ENCODE measurements at regions not wholly inside any gene's neighbourhood (a gene's known extent, or its start where the extent isn't known, plus 50 kb on each side); places are given as distances from the start of the nearest gene placed in this dataset.

DNA sequence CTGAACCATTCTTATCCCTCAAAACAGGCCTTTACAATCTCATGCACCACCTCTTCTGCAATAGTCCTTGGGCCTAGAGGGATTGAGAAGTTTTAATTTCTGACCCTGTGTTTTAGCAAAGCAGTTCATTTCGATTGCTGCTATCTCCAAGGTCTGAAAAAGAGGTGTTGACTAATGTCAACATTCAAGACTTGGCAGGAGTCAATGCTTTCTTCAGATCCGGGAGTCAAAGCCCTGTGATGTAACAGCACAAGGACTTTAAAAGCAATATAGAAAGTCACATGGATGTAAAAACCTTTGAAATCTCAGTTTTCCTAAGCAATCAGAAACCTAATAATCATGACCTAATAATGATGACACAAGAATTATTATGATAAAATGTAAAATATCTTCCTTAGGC lies 133.8 kb downstream of the ADAM29 start:
- no peaks in the 10 kb centered on the region for H3K23me2 ChIP-seq (ENCODE audit: low read depth, low read length)
- no peak overlapping the region for H3K4me3 ChIP-seq (ENCODE audit: extremely low read depth in 1 of 4, insufficient read depth in 2 of 4, low read depth in 3 of 4, low read length in 4 of 4)
- no peaks in the 10 kb centered on the region for H3K36me3 ChIP-seq (ENCODE audit: control insufficient read depth in 2 of 4, insufficient read depth in 4 of 4, low read length in 3 of 4)
- no peak overlapping the region for H2BK5ac ChIP-seq (ENCODE audit: low read depth, low read length)
- H4K91ac ChIP-seq (replicated peaks; ENCODE audit: insufficient read length, low read length), result no peak overlapping the region
- no peak overlapping the region for H3K4ac ChIP-seq (replicated peaks; ENCODE audit: insufficient read length, low read depth, low read length)
- no peaks in the 10 kb centered on the region for H3K4me1 ChIP-seq (replicated peaks in 1 of 4; ENCODE audit: control insufficient read depth in 3 of 4, insufficient read depth in 4 of 4, low read length in 3 of 4)
- H4K8ac ChIP-seq (ENCODE audit: extremely low read depth, insufficient read depth, low read length), result no peak overlapping the region
- DNase-seq (ENCODE audit: low read depth in 1 of 2, low spot score in 2 of 2) (no peak), FAIRE-seq (no peak)
- no peak overlapping the region for H3K18ac ChIP-seq (ENCODE audit: extremely low read depth, low read length)
- ChIA-PET CTCF (ENCODE audit: partially characterized antibody) (no interaction called here), POLR2A (ENCODE audit: partially characterized antibody) (no interaction called here)
- H3K4me2 ChIP-seq (ENCODE audit: insufficient read depth in 1 of 2, low read depth in 2 of 2, low read length in 2 of 2), result no peak overlapping the region
- H4K20me1 ChIP-seq (replicated peaks in 1 of 2; ENCODE audit: control insufficient read depth in 1 of 2, insufficient read depth in 2 of 2, low read length in 2 of 2), result no peaks in the 10 kb centered on the region
- no peak overlapping the region for H2AK5ac ChIP-seq (ENCODE audit: low read depth, low read length)
- H4K5ac ChIP-seq (ENCODE audit: insufficient read length, low read depth, low read length), result no peak overlapping the region
- H3K79me1 ChIP-seq (ENCODE audit: low read depth, low read length), result no peaks in the 10 kb centered on the region
- H3K56ac ChIP-seq (replicated peaks; ENCODE audit: insufficient read length, low read depth, low read length), result no peak overlapping the region
- TF ChIP-seq POLR2A (IDR thresholded peaks at IDR 0.05; ENCODE audit: control extremely low read depth in 1 of 2, low read depth in 2 of 2, low read length in 2 of 2), result no peak
- TF ChIP-seq SIX5 (IDR thresholded peaks at IDR 0.05; ENCODE audit: low read depth, low read length), result no peak
- no peak for TF ChIP-seq CBX8 (IDR thresholded peaks at IDR 0.05; ENCODE audit: borderline replicate concordance, low read depth, low read length)
- no peak for TF ChIP-seq TAF7 (optimal IDR thresholded peaks at IDR 0.05; ENCODE audit: borderline replicate concordance, low read depth, low read length)
- no peak for TF ChIP-seq KDM1A (IDR thresholded peaks at IDR 0.05; ENCODE audit: borderline replicate concordance, low read length)
- TF ChIP-seq, protein P1, sequence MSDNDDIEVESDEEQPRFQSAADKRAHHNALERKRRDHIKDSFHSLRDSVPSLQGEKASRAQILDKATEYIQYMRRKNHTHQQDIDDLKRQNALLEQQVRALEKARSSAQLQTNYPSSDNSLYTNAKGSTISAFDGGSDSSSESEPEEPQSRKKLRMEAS (IDR thresholded peaks at IDR 0.05), result no peak
- no peak overlapping the region for H3K9ac ChIP-seq (replicated peaks in 1 of 4; ENCODE audit: extremely low read depth in 1 of 4, low read depth in 3 of 4, low read length in 3 of 4)
- no peak overlapping the region for H2AFZ ChIP-seq (ENCODE audit: low read length)
- WGBS, 2 experiments (ENCODE audit: extremely low coverage in 1 of 2, insufficient coverage in 1 of 2, insufficient read length in 1 of 2, insufficient replicate concordance in 2 of 2, low coverage in 1 of 2, low lambda C conversion rate in 2 of 2, missing lambda C conversion rate in 1 of 2), result 86% methylated on average over 2 of the region's 2 CpGs; no CpG with 5 or more reads in 1 of the 2 experiments
- H3K27ac ChIP-seq (ENCODE audit: low read depth, low read length), result no peak overlapping the region
- no peak overlapping the region for H3K23ac ChIP-seq (ENCODE audit: insufficient read length)
- H2BK15ac ChIP-seq (ENCODE audit: low read length), result no peak overlapping the region
- H2BK120ac ChIP-seq (replicated peaks; ENCODE audit: low read depth, low read length), result no peak overlapping the region
- no peaks in the 10 kb centered on the region for H3K27me3 ChIP-seq (replicated peaks in 1 of 4; ENCODE audit: control insufficient read depth in 3 of 4, extremely low read depth in 1 of 4, insufficient read depth in 3 of 4, low read length in 3 of 4)
- H2BK12ac ChIP-seq (ENCODE audit: low read depth, low read length), result no peak overlapping the region
- no peak overlapping the region for H3K14ac ChIP-seq (ENCODE audit: insufficient read length)
- no peaks in the 10 kb centered on the region for H3K9me3 ChIP-seq (ENCODE audit: insufficient read depth in 2 of 2, low read depth in 1 of 2, low read length in 1 of 2)
- no peak overlapping the region for H2BK20ac ChIP-seq (ENCODE audit: low read length)
- no peaks in the 10 kb centered on the region for H3K79me2 ChIP-seq (ENCODE audit: control insufficient read depth in 1 of 2, insufficient read depth in 2 of 2, low read length in 2 of 2)

Data from H1 (cell line).